GM12878 (cell line): ENCODE measurements at regions not wholly inside any gene's neighbourhood (a gene's known extent, or its start where the extent isn't known, plus 50 kb on each side); places are given as distances from the start of the nearest gene placed in this dataset.

ENCODE experiments used
- ATAC-seq: fragments of 200-7000 bp; cut with Tn5 transposase; 3 replicates; pipeline ENCODE4 v1.9.1; 2020; ENCODE audit warnings: mild to moderate bottlenecking, moderate library complexity
- BruUV-seq: library from RNA; stranded (reverse); fragments of 400-500 nt; replicated peaks from 2 replicates; lab custom pipeline; 2021; lab: Mats Ljungman, UMichigan
- CTCF ChIA-PET: fragments of 300-600 bp; sonication (Branson Sonifier 250); formaldehyde crosslinking; extraction: SDS; loops from one replicate; lab custom pipeline; 2021; ENCODE audit warnings: inconsistent platforms; lab: Yijun Ruan, JAX
- POLR2A ChIA-PET: fragments of 350-600 bp; formaldehyde crosslinking; extraction: SDS; loops from one replicate; lab custom pipeline; 2021; ENCODE audit warnings: inconsistent platforms; lab: Charles Lee
- RAD21 ChIA-PET: fragments of 300-600 bp; sonication (Branson Sonifier 250); formaldehyde crosslinking; loops from one replicate; lab custom pipeline; 2023; ENCODE audit warnings: antibody characterized with exemption; ENCODE audit not compliant: unreplicated experiment; lab: Charles Lee
- SMC1A ChIA-PET: fragments of 300-600 bp; sonication (Branson Sonifier 250); formaldehyde crosslinking; loops from one replicate; lab custom pipeline; 2023; ENCODE audit not compliant: unreplicated experiment, uncharacterized antibody; lab: Charles Lee
- DNase-seq: peaks from one replicate; pipeline ENCODE4 v3.0.0-alpha.2; 2011; ENCODE audit warnings: low read depth, low spot score
- FAIRE-seq: peaks from 3 replicates; lab custom pipeline; 2011; peaks lifted over from hg19 to GRCh38; lab: Jason Lieb, UNC
- H2AFZ ChIP-seq: 2 replicates; pipeline ENCODE4 v1.6.0; 2011; ENCODE audit warnings: low read depth, low read length, control low read depth; ENCODE audit not compliant: control insufficient read depth
- H3K27ac ChIP-seq: 2 replicates; pipeline ENCODE4 v1.5.1; 2011; ENCODE audit warnings: control low read depth; ENCODE audit not compliant: control insufficient read depth, insufficient read depth
- H3K27me3 ChIP-seq, 2 experiments: replicated peaks in 1 of 2; 2 replicates each; pipeline versions ENCODE4 v1.6.0 to v1.6.1; 2011; ENCODE audit warnings: low read length in 1 of 2; ENCODE audit not compliant: control insufficient read depth in 2 of 2, insufficient read depth in 2 of 2
- H3K36me3 ChIP-seq, 2 experiments: 2 replicates each; pipeline ENCODE4 v1.5.1; 2011; ENCODE audit warnings: low read length in 1 of 2; ENCODE audit not compliant: control insufficient read depth in 2 of 2, insufficient read depth in 2 of 2
- H3K4me1 ChIP-seq: 2 replicates; pipeline ENCODE4 v1.6.1; 2011; ENCODE audit warnings: mild to moderate bottlenecking, low read length, moderate library complexity, mixed read lengths; ENCODE audit not compliant: control insufficient read depth, insufficient read depth
- H3K4me2 ChIP-seq: 2 replicates; pipeline ENCODE4 v1.6.0; 2011; ENCODE audit warnings: control low read depth; ENCODE audit not compliant: control insufficient read depth, insufficient read depth
- H3K4me3 ChIP-seq: fragments of 200-600 bp; sonication (generic); 2 replicates; pipeline ENCODE4 v1.5.1; 2016
- H3K79me2 ChIP-seq: 2 replicates; pipeline ENCODE4 v1.6.0; 2011; ENCODE audit warnings: low read length; ENCODE audit not compliant: control insufficient read depth, insufficient read depth
- H3K9ac ChIP-seq: 2 replicates; pipeline ENCODE4 v1.8.0; 2011; ENCODE audit warnings: low read length, control low read depth, mixed read lengths; ENCODE audit not compliant: control insufficient read depth, insufficient read depth
- H3K9me3 ChIP-seq: replicated peaks from 3 replicates; pipeline ENCODE4 v1.5.1; 2011; ENCODE audit warnings: mild to moderate bottlenecking, low read length; ENCODE audit not compliant: control insufficient read depth, insufficient read depth
- H4K20me1 ChIP-seq: 2 replicates; pipeline ENCODE4 v1.6.0; 2011; ENCODE audit not compliant: control insufficient read depth, insufficient read depth
- CREM ChIP-seq: IDR thresholded peaks from 2 replicates; pipeline ENCODE4 v1.6.1; 2014; ENCODE audit warnings: antibody characterized with exemption, low read depth
- EGR1 ChIP-seq, 2 experiments: IDR thresholded peaks; 1 replicate in 1 of 2; 2 replicates in 1 of 2; pipeline ENCODE4 v1.6.1; 2011 to 2012; ENCODE audit warnings: low read depth in 2 of 2, low read length in 2 of 2, borderline replicate concordance in 1 of 2, mild to moderate bottlenecking in 1 of 2, moderate library complexity in 1 of 2
- EP300 ChIP-seq, 2 experiments: fragments of 150-350 bp in 1 of 2; IDR thresholded peaks; 2 replicates each; pipeline ENCODE4 v1.6.1; 2011 to 2012; ENCODE audit warnings: low read depth in 2 of 2, low read length in 2 of 2, borderline replicate concordance in 1 of 2, improper control_type of control experiment in 1 of 2, inconsistent platforms in 1 of 2; ENCODE audit not compliant: control insufficient read depth in 1 of 2
- FOXK2 ChIP-seq: fragments of 450-650 bp; IDR thresholded peaks from 2 replicates; pipeline ENCODE4 v1.6.1; 2017; ENCODE audit warnings: mild to moderate bottlenecking, moderate library complexity
- FOXM1 ChIP-seq: IDR thresholded peaks from 2 replicates; pipeline ENCODE4 v1.6.1; 2012; ENCODE audit warnings: low read depth, mild to moderate bottlenecking, inconsistent platforms, low read length, moderate library complexity
- GABPA ChIP-seq: IDR thresholded peaks from 2 replicates; pipeline ENCODE4 v1.6.1; 2014; ENCODE audit warnings: antibody characterized with exemption, low read depth, mild to moderate bottlenecking, inconsistent platforms
- MTA3 ChIP-seq: IDR thresholded peaks from 2 replicates; pipeline ENCODE4 v1.6.1; 2012; ENCODE audit warnings: low read length, inconsistent platforms, borderline replicate concordance
- NFYB ChIP-seq: IDR thresholded peaks from 2 replicates; pipeline ENCODE4 v1.6.1; 2011; ENCODE audit warnings: low read depth, mild to moderate bottlenecking, low read length, improper control_type of control experiment, moderate library complexity; ENCODE audit not compliant: insufficient read depth
- POLR2AphosphoS2 ChIP-seq: IDR thresholded peaks from 2 replicates; pipeline ENCODE4 v1.6.1; 2011; ENCODE audit warnings: low read depth, mild to moderate bottlenecking, low read length, improper control_type of control experiment, moderate library complexity
- RELA ChIP-seq: fragments of 450-650 bp; IDR thresholded peaks from 2 replicates; pipeline ENCODE4 v1.8.0; 2014; ENCODE audit warnings: borderline replicate concordance; ENCODE audit not compliant: partially characterized antibody
- SMAD1 ChIP-seq: fragments of 450-650 bp; IDR thresholded peaks from 2 replicates; pipeline ENCODE4 v1.6.1; 2018; ENCODE audit warnings: mild to moderate bottlenecking, low read depth; ENCODE audit not compliant: partially characterized antibody
- SREBF2 ChIP-seq: IDR thresholded peaks from 2 replicates; pipeline ENCODE4 v1.6.1; 2012; ENCODE audit warnings: mild to moderate bottlenecking, low read length
- SUPT20H ChIP-seq: IDR thresholded peaks from 2 replicates; pipeline ENCODE4 v1.6.1; 2011; ENCODE audit warnings: low read depth, mild to moderate bottlenecking, low read length, moderate library complexity, borderline replicate concordance; ENCODE audit not compliant: control insufficient read depth
- ZNF207 ChIP-seq: fragments of 450-650 bp; IDR thresholded peaks from 2 replicates; pipeline ENCODE4 v1.6.1; 2014; ENCODE audit warnings: antibody characterized with exemption, mild to moderate bottlenecking, borderline replicate concordance
- ZNF622 ChIP-seq: fragments of 450-650 bp; IDR thresholded peaks from 2 replicates; pipeline ENCODE4 v1.6.1; 2017; ENCODE audit warnings: mild to moderate bottlenecking, inconsistent platforms
- WGBS: methylation state at CpG from one replicate; pipeline ENCODE4 v1.1.6; 2016; ENCODE audit warnings: low lambda C conversion rate; ENCODE audit not compliant: insufficient replicate concordance, insufficient coverage; ENCODE audit errors: missing lambda C conversion rate; 5-methylcytosine and 5-hydroxymethylcytosine counted together
- in situ Hi-C: fragments of 300-500 bp; cut with MboI; formaldehyde crosslinking; loops from 9 replicates; pipeline ENCODE4 v1.14.3; 2018; ENCODE audit warnings: mixed read lengths
- intact Hi-C: fragments of 100-400 bp; cut with micrococcal nuclease; formaldehyde crosslinking; loops from one replicate; pipeline ENCODE4 v1.14.2; 2022; ENCODE audit not compliant: unreplicated experiment
- TF ChIP-seq, protein P1 (sequence below): fragments of 450-650 bp; IDR thresholded peaks from 2 replicates; pipeline ENCODE4 v1.6.1; 2017; ENCODE audit warnings: mild to moderate bottlenecking, moderate library complexity
- TF ChIP-seq, protein P2 (sequence below): fragments of 450-650 bp; IDR thresholded peaks from 2 replicates; pipeline ENCODE4 v1.6.1; 2016; ENCODE audit warnings: mild to moderate bottlenecking

DNA sequence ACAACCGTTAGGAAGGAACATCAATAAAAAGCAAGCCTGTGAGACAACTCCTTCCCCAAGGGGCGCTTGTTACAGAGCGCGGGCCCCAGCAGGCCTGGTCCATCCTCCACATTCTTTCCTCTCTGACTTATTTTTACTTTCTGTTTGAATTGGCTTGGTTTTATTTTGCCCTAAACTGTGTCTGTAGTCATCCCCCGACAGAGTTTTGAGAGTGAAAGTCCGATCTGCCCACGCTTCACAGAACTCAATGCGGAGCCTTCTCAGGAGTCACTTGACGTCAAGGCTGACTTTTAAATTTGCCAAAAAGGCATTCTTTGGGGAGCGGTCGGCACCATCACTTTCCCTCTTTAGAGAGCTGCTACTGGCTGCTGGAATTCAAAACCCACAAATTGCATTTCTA, 150.1 kb upstream of the KLF6 start:
- FAIRE-seq = peak; percentile 98
- Histone ChIP-seq H3K36me3 (no peaks in the 10 kb centered on the region), H3K4me2 (peak overlapping the region; percentile 81), H3K27me3 (no peaks in the 10 kb centered on the region), H3K79me2 (no peaks in the 10 kb centered on the region), H3K9ac (peak overlapping the region; percentile 33), H3K4me3 (no peak overlapping the region; the same call in 1 of the 2 replicates), H2AFZ (peak overlapping the region; percentile 74), H3K9me3 (no peaks in the 10 kb centered on the region; the same call in 2 of the 3 replicates), H4K20me1 (no peaks in the 10 kb centered on the region), H3K27ac (peak overlapping the region; percentile 83), H3K4me1 (peaks cover 19% of the 10 kb centered on the region)
- SMC1A ChIA-PET = interaction anchor here (0.7 to 2.4 kb wide), 14 partner anchors 15 to 155 kb away, joined by 3 to 7 read pairs (median 4); no protein-coding TSS in a partner anchor
- no TSS peak for BruUV-seq
- DNase-seq = peak; percentile 92
- in situ Hi-C loops = no loop called here
- intact Hi-C loops = loop anchor here (2.0 to 10.0 kb wide), 2 partner anchors 60 to 700 kb away; no protein-coding TSS in a partner anchor
- peak; percentile 99 for ATAC-seq
- POLR2A ChIA-PET = no interaction called here
- WGBS = under 1% methylated on average over 11 of the region's 11 CpGs
- RAD21 ChIA-PET = interaction anchor here (0.9 to 1.9 kb wide), 6 partner anchors 32 to 125 kb away, joined by 3 to 8 read pairs (median 6); no protein-coding TSS in a partner anchor
- CTCF ChIA-PET = interaction anchor here (1.0 to 1.1 kb wide), 2 partner anchors 114 to 124 kb away, joined by 3 read pairs; no protein-coding TSS in a partner anchor
- TF ChIP-seq POLR2AphosphoS2 (no peak), RELA (peak; percentile 36), CREM (peak; percentile 89), NFYB (no peak), FOXM1 (peak; percentile 54; the same call in 1 of the 2 replicates), FOXK2 (no peak), GABPA (peak; percentile 61; the same call in 1 of the 2 replicates), SREBF2 (no peak), ZNF622 (no peak), MTA3 (no peak; the same call in 1 of the 2 replicates), SMAD1 (no peak), SUPT20H (no peak), ZNF207 (no peak), EGR1 (IDR thresholded peaks at IDR 0.05; ENCODE audit: borderline replicate concordance in 1 of 2, low read depth in 2 of 2, low read length in 2 of 2) (peak in 1 of 2 experiments; percentile 79; a peak in 2 of 3 replicates), EP300 (IDR thresholded peaks at IDR 0.05; ENCODE audit: borderline replicate concordance in 1 of 2, control insufficient read depth in 1 of 2, low read depth in 2 of 2, low read length in 2 of 2) (peak; percentile 86 to 90)
- TF ChIP-seq, protein P1, sequence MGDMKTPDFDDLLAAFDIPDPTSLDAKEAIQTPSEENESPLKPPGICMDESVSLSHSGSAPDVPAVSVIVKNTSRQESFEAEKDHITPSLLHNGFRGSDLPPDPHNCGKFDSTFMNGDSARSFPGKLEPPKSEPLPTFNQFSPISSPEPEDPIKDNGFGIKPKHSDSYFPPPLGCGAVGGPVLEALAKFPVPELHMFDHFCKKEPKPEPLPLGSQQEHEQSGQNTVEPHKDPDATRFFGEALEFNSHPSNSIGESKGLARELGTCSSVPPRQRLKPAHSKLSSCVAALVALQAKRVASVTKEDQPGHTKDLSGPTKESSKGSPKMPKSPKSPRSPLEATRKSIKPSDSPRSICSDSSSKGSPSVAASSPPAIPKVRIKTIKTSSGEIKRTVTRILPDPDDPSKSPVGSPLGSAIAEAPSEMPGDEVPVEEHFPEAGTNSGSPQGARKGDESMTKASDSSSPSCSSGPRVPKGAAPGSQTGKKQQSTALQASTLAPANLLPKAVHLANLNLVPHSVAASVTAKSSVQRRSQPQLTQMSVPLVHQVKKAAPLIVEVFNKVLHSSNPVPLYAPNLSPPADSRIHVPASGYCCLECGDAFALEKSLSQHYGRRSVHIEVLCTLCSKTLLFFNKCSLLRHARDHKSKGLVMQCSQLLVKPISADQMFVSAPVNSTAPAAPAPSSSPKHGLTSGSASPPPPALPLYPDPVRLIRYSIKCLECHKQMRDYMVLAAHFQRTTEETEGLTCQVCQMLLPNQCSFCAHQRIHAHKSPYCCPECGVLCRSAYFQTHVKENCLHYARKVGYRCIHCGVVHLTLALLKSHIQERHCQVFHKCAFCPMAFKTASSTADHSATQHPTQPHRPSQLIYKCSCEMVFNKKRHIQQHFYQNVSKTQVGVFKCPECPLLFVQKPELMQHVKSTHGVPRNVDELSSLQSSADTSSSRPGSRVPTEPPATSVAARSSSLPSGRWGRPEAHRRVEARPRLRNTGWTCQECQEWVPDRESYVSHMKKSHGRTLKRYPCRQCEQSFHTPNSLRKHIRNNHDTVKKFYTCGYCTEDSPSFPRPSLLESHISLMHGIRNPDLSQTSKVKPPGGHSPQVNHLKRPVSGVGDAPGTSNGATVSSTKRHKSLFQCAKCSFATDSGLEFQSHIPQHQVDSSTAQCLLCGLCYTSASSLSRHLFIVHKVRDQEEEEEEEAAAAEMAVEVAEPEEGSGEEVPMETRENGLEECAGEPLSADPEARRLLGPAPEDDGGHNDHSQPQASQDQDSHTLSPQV = peak; percentile 62; the same call in 1 of the 2 replicates
- TF ChIP-seq, protein P2, sequence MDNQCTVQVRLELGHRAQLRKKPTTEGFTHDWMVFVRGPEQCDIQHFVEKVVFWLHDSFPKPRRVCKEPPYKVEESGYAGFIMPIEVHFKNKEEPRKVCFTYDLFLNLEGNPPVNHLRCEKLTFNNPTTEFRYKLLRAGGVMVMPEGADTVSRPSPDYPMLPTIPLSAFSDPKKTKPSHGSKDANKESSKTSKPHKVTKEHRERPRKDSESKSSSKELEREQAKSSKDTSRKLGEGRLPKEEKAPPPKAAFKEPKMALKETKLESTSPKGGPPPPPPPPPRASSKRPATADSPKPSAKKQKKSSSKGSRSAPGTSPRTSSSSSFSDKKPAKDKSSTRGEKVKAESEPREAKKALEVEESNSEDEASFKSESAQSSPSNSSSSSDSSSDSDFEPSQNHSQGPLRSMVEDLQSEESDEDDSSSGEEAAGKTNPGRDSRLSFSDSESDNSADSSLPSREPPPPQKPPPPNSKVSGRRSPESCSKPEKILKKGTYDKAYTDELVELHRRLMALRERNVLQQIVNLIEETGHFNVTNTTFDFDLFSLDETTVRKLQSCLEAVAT = 0 out of 2 replicates have a peak, but pooled peaks have one; percentile 25
